OCI-LY7 (cell line): ENCODE measurements at regions not wholly inside any gene's neighbourhood (a gene's known extent, or its start where the extent isn't known, plus 50 kb on each side); places are given as distances from the start of the nearest gene placed in this dataset.

ENCODE experiments used
- BruUV-seq: library from RNA; stranded (reverse); fragments of 400-500 nt; replicated peaks from 2 replicates; lab custom pipeline; 2021; lab: Mats Ljungman, UMichigan
- CTCF ChIA-PET: fragments of 300-600 bp; sonication (Branson Sonifier 250); formaldehyde crosslinking; loops from one replicate; lab custom pipeline; 2022; ENCODE audit warnings: antibody characterized with exemption; ENCODE audit not compliant: unreplicated experiment; lab: Charles Lee
- POLR2A ChIA-PET: fragments of 300-600 bp; sonication (Branson Sonifier 250); formaldehyde crosslinking; loops from one replicate; lab custom pipeline; 2022; ENCODE audit warnings: antibody characterized with exemption; lab: Charles Lee
- DNase-seq: peaks from one replicate; pipeline ENCODE4 v3.0.0-alpha.2; 2015; ENCODE audit warnings: low spot score
- H2AFZ ChIP-seq: fragments of 200-600 bp; sonication (generic), shearing (Covaris generic); 2 replicates; pipeline ENCODE4 v1.6.1; 2014; ENCODE audit warnings: mild to moderate bottlenecking, antibody characterized with exemption, low read length, moderate library complexity
- H3K27ac ChIP-seq: fragments of 200-600 bp; sonication (generic); 2 replicates; pipeline ENCODE4 v1.5.1; 2014; ENCODE audit warnings: mixed run types, low read depth, mild to moderate bottlenecking, moderate library complexity, low read length, inconsistent platforms; ENCODE audit not compliant: poor library complexity, severe bottlenecking
- H3K36me3 ChIP-seq: fragments of 200-600 bp; sonication (generic); 2 replicates; pipeline ENCODE4 v1.6.1; 2014; ENCODE audit warnings: mild to moderate bottlenecking, antibody characterized with exemption, low read length, moderate library complexity, mixed read lengths; ENCODE audit not compliant: insufficient read depth
- H3K4me1 ChIP-seq: fragments of 200-600 bp; sonication (generic); 2 replicates; pipeline ENCODE4 v1.5.1; 2014; ENCODE audit warnings: mild to moderate bottlenecking, low read length; ENCODE audit not compliant: insufficient read depth, poor library complexity, severe bottlenecking
- H3K4me2 ChIP-seq: fragments of 200-600 bp; sonication (generic); 2 replicates; pipeline ENCODE4 v1.6.1; 2014; ENCODE audit warnings: mild to moderate bottlenecking, low read length
- H3K4me3 ChIP-seq: fragments of 200-600 bp; sonication (generic); 2 replicates; pipeline ENCODE4 v1.5.1; 2014; ENCODE audit warnings: mild to moderate bottlenecking, low read depth, low read length; ENCODE audit not compliant: poor library complexity, severe bottlenecking
- H3K79me2 ChIP-seq: fragments of 200-600 bp; sonication (generic); 2 replicates; pipeline ENCODE4 v1.6.1; 2016; ENCODE audit warnings: low read depth, mild to moderate bottlenecking, low read length, moderate library complexity, mixed read lengths; ENCODE audit not compliant: insufficient read depth
- H3K9me2 ChIP-seq: fragments of 200-600 bp; sonication (generic); 2 replicates; pipeline ENCODE4 v1.6.1; 2016; ENCODE audit warnings: mild to moderate bottlenecking, low read length, mixed read lengths; ENCODE audit not compliant: insufficient read depth
- H3K9me3 ChIP-seq: fragments of 200-600 bp; sonication (generic); 2 replicates; pipeline ENCODE4 v1.6.1; 2014; ENCODE audit warnings: mild to moderate bottlenecking, mixed run types, low read length, mixed read lengths
- H4K20me1 ChIP-seq: fragments of 200-600 bp; sonication (generic); 2 replicates; pipeline ENCODE4 v1.6.1; 2014; ENCODE audit warnings: mild to moderate bottlenecking, antibody characterized with exemption, low read length, moderate library complexity, mixed read lengths; ENCODE audit not compliant: insufficient read depth
- CTCF ChIP-seq: fragments of 200-600 bp; sonication (generic); conservative IDR thresholded peaks from 2 replicates; pipeline ENCODE4 v1.5.1; 2014; ENCODE audit warnings: mild to moderate bottlenecking, antibody characterized with exemption, low read length, moderate library complexity, mixed read lengths
- EZH2phosphoT487 ChIP-seq: fragments of 200-600 bp; sonication (generic); IDR thresholded peaks from 2 replicates; pipeline ENCODE4 v1.6.1; 2018; ENCODE audit warnings: low read depth, borderline replicate concordance, mild to moderate bottlenecking, mixed run types, antibody characterized with exemption, low read length, moderate library complexity, mixed read lengths
- intact Hi-C: fragments of 100-400 bp; cut with micrococcal nuclease; formaldehyde crosslinking; loops from one replicate; pipeline ENCODE4 v1.10.0; 2022; ENCODE audit not compliant: unreplicated experiment

DNA sequence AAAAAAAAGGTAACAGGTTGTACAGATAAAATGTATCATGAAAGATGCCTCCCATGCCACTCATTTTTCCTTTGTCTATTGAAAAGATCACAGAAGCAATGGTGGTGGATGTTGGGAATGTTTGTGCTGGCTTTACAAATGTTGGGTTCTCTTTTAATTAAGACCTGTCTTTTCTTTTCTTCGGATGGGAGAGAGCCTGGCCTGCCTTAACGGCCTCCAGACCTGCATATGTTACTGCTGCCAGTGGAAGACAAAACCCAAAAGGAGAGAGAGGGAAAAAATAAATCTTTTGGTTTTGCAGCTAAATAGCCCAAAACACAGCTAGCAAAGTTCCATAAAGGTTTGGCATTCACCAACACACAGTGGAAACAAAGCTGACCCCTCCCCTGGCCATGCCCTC, 50.5 kb upstream of the FZD7 start:
- no peak overlapping the region for H3K4me2 ChIP-seq
- H3K79me2 ChIP-seq, result no peaks in the 10 kb centered on the region
- no peaks in the 10 kb centered on the region for H3K9me3 ChIP-seq
- ChIA-PET POLR2A (no interaction called here), CTCF (no interaction called here)
- intact Hi-C loops, result no loop called here
- DNase-seq, result no peak
- H3K4me3 ChIP-seq, result no peak overlapping the region
- H2AFZ ChIP-seq, result no peak overlapping the region
- no peaks in the 10 kb centered on the region for H3K9me2 ChIP-seq
- no peak overlapping the region for H3K27ac ChIP-seq
- no peaks in the 10 kb centered on the region for H3K4me1 ChIP-seq
- H4K20me1 ChIP-seq, result no peaks in the 10 kb centered on the region
- no peak for TF ChIP-seq EZH2phosphoT487
- no peak for TF ChIP-seq CTCF
- no peaks in the 10 kb centered on the region for H3K36me3 ChIP-seq
- no TSS peak for BruUV-seq

GRCh38 chr2:201983800-201984199, 49.9 kb upstream of the FZD7 start:
- Histone ChIP-seq H3K36me3 (no peaks in the 10 kb centered on the region), H3K79me2 (no peaks in the 10 kb centered on the region), H3K4me1 (no peaks in the 10 kb centered on the region), H3K4me2 (no peak overlapping the region), H4K20me1 (no peaks in the 10 kb centered on the region), H3K9me2 (no peaks in the 10 kb centered on the region), H3K9me3 (no peaks in the 10 kb centered on the region), H3K27ac (no peak overlapping the region), H2AFZ (no peak overlapping the region), H3K4me3 (no peak overlapping the region)
- intact Hi-C loops, result no loop called here
- TF ChIP-seq EZH2phosphoT487 (no peak), CTCF (no peak)
- POLR2A ChIA-PET, result interaction anchor here (0.5 kb wide), 1 partner anchor 213 kb away, joined by 3 read pairs; no protein-coding TSS in a partner anchor
- CTCF ChIA-PET, result no interaction called here
- DNase-seq, result no peak
- BruUV-seq, result no TSS peak
